Cerebellar cortex (tissue), 1 donor: ENCODE measurements at regions not wholly inside any gene's neighbourhood (a gene's known extent, or its start where the extent isn't known, plus 50 kb on each side); places are given as distances from the start of the nearest gene placed in this dataset.
A peak's percentile ranks its signal among the peaks of the same experiment; 100 is the strongest.

Source experiments
- DNase-seq: peaks from one replicate; pipeline ENCODE4 v3.0.0-alpha.2; 2015; ENCODE audit warnings: low spot score

- no peak for DNase-seq
Observed at GRCh38 chr6:108778421-108779186, 69.6 kb upstream of the ARMC2 start.

- DNase-seq: no peak
Observed at GRCh38 chr6:108779536-108780275, 68.5 kb upstream of the ARMC2 start.

GRCh38 chr6:108780784-108781183, 67.4 kb upstream of the ARMC2 start:
- DNase-seq: no peak

- DNase-seq: peak; percentile 22
Observed at GRCh38 chr6:108781419-108782100, 66.7 kb upstream of the ARMC2 start.

GRCh38 chr6:108782179-108783041, 65.8 kb upstream of the ARMC2 start:
- peak; percentile 80 for DNase-seq

GRCh38 chr6:108785653-108786052, 62.6 kb upstream of the ARMC2 start:
- no peak for DNase-seq

GRCh38 chr6:108788416-108788815, 59.8 kb upstream of the ARMC2 start:
- no peak for DNase-seq

GRCh38 chr6:108789475-108789874, 58.7 kb upstream of the ARMC2 start:
- no peak for DNase-seq

- no peak for DNase-seq
Observed at GRCh38 chr6:108791700-108792099, 56.5 kb upstream of the ARMC2 start.

- no peak for DNase-seq
Observed at GRCh38 chr6:108793516-108794251, 54.5 kb upstream of the ARMC2 start.

GRCh38 chr6:108795122-108795521, 53.1 kb upstream of the ARMC2 start:
- no peak for DNase-seq

GRCh38 chr6:108795814-108796213, 52.4 kb upstream of the ARMC2 start:
- no peak for DNase-seq

- no peak for DNase-seq
Observed at GRCh38 chr6:108796875-108797274, 51.3 kb upstream of the ARMC2 start.

GRCh38 chr6:108797951-108798669, 50.1 kb upstream of the ARMC2 start:
- DNase-seq: peak; percentile 96
